OCI-LY7 (cell line): ENCODE measurements at regions not wholly inside any gene's neighbourhood (a gene's known extent, or its start where the extent isn't known, plus 50 kb on each side); places are given as distances from the start of the nearest gene placed in this dataset.

ENCODE experiments used
- BruUV-seq: library from RNA; stranded (reverse); fragments of 400-500 nt; replicated peaks from 2 replicates; lab custom pipeline; 2021; lab: Mats Ljungman, UMichigan
- CTCF ChIA-PET: fragments of 300-600 bp; sonication (Branson Sonifier 250); formaldehyde crosslinking; loops from one replicate; lab custom pipeline; 2022; ENCODE audit warnings: antibody characterized with exemption; ENCODE audit not compliant: unreplicated experiment; lab: Charles Lee
- POLR2A ChIA-PET: fragments of 300-600 bp; sonication (Branson Sonifier 250); formaldehyde crosslinking; loops from one replicate; lab custom pipeline; 2022; ENCODE audit warnings: antibody characterized with exemption; lab: Charles Lee
- DNase-seq: peaks from one replicate; pipeline ENCODE4 v3.0.0-alpha.2; 2015; ENCODE audit warnings: low spot score
- H2AFZ ChIP-seq: fragments of 200-600 bp; sonication (generic), shearing (Covaris generic); 2 replicates; pipeline ENCODE4 v1.6.1; 2014; ENCODE audit warnings: mild to moderate bottlenecking, antibody characterized with exemption, low read length, moderate library complexity
- H3K27ac ChIP-seq: fragments of 200-600 bp; sonication (generic); 2 replicates; pipeline ENCODE4 v1.5.1; 2014; ENCODE audit warnings: mixed run types, low read depth, mild to moderate bottlenecking, moderate library complexity, low read length, inconsistent platforms; ENCODE audit not compliant: poor library complexity, severe bottlenecking
- H3K36me3 ChIP-seq: fragments of 200-600 bp; sonication (generic); 2 replicates; pipeline ENCODE4 v1.6.1; 2014; ENCODE audit warnings: mild to moderate bottlenecking, antibody characterized with exemption, low read length, moderate library complexity, mixed read lengths; ENCODE audit not compliant: insufficient read depth
- H3K4me1 ChIP-seq: fragments of 200-600 bp; sonication (generic); 2 replicates; pipeline ENCODE4 v1.5.1; 2014; ENCODE audit warnings: mild to moderate bottlenecking, low read length; ENCODE audit not compliant: insufficient read depth, poor library complexity, severe bottlenecking
- H3K4me2 ChIP-seq: fragments of 200-600 bp; sonication (generic); 2 replicates; pipeline ENCODE4 v1.6.1; 2014; ENCODE audit warnings: mild to moderate bottlenecking, low read length
- H3K4me3 ChIP-seq: fragments of 200-600 bp; sonication (generic); 2 replicates; pipeline ENCODE4 v1.5.1; 2014; ENCODE audit warnings: mild to moderate bottlenecking, low read depth, low read length; ENCODE audit not compliant: poor library complexity, severe bottlenecking
- H3K79me2 ChIP-seq: fragments of 200-600 bp; sonication (generic); 2 replicates; pipeline ENCODE4 v1.6.1; 2016; ENCODE audit warnings: low read depth, mild to moderate bottlenecking, low read length, moderate library complexity, mixed read lengths; ENCODE audit not compliant: insufficient read depth
- H3K9me2 ChIP-seq: fragments of 200-600 bp; sonication (generic); 2 replicates; pipeline ENCODE4 v1.6.1; 2016; ENCODE audit warnings: mild to moderate bottlenecking, low read length, mixed read lengths; ENCODE audit not compliant: insufficient read depth
- H3K9me3 ChIP-seq: fragments of 200-600 bp; sonication (generic); 2 replicates; pipeline ENCODE4 v1.6.1; 2014; ENCODE audit warnings: mild to moderate bottlenecking, mixed run types, low read length, mixed read lengths
- H4K20me1 ChIP-seq: fragments of 200-600 bp; sonication (generic); 2 replicates; pipeline ENCODE4 v1.6.1; 2014; ENCODE audit warnings: mild to moderate bottlenecking, antibody characterized with exemption, low read length, moderate library complexity, mixed read lengths; ENCODE audit not compliant: insufficient read depth
- EZH2phosphoT487 ChIP-seq: fragments of 200-600 bp; sonication (generic); IDR thresholded peaks from 2 replicates; pipeline ENCODE4 v1.6.1; 2018; ENCODE audit warnings: low read depth, borderline replicate concordance, mild to moderate bottlenecking, mixed run types, antibody characterized with exemption, low read length, moderate library complexity, mixed read lengths
- intact Hi-C: fragments of 100-400 bp; cut with micrococcal nuclease; formaldehyde crosslinking; loops from one replicate; pipeline ENCODE4 v1.10.0; 2022; ENCODE audit not compliant: unreplicated experiment
- TF ChIP-seq, protein P1 (sequence below): fragments of 200-600 bp; sonication (generic); conservative IDR thresholded peaks from 2 replicates; pipeline ENCODE4 v1.5.1; 2014; ENCODE audit warnings: mild to moderate bottlenecking, antibody characterized with exemption, low read length, moderate library complexity, mixed read lengths

DNA sequence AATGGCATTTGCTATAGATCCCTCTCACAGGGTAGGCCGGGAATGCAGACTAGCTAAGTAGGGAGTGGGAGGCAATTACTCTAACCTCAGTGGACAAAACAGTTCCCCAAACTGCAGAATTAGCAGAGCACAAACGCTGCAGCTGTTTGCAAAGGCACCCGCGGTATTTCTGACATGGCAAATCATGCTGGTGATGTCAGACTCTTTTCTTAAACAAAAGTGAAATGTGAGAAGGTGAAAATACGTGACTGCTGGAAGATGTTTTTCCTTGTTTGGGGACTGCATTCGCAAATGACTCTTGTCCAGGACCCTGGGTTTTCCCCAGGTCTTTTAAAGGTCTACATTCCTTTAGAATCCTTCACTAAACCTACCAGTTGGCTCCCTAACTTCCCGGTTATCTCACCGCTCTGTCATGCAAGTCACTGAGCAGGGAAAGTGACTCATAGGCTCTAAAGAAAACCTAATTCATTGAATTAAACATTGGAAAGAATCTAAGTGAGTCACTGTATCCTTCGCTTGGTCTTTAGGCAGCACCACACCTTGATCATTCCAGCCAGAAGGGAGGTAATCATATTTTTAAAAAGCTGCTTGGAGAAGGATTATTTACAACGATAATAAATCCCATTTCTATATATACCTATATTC is 91.5 kb upstream of the DNAH5 start:
- intact Hi-C loops, result no loop called here
- no peak overlapping the region for H2AFZ ChIP-seq
- H3K4me1 ChIP-seq, result no peaks in the 10 kb centered on the region
- DNase-seq, result no peak
- H4K20me1 ChIP-seq, result no peaks in the 10 kb centered on the region
- no peaks in the 10 kb centered on the region for H3K9me3 ChIP-seq
- CTCF ChIA-PET, result no interaction called here
- POLR2A ChIA-PET, result no interaction called here
- no peak overlapping the region for H3K27ac ChIP-seq
- no peak overlapping the region for H3K4me2 ChIP-seq
- H3K9me2 ChIP-seq, result no peaks in the 10 kb centered on the region
- TF ChIP-seq, protein P1, sequence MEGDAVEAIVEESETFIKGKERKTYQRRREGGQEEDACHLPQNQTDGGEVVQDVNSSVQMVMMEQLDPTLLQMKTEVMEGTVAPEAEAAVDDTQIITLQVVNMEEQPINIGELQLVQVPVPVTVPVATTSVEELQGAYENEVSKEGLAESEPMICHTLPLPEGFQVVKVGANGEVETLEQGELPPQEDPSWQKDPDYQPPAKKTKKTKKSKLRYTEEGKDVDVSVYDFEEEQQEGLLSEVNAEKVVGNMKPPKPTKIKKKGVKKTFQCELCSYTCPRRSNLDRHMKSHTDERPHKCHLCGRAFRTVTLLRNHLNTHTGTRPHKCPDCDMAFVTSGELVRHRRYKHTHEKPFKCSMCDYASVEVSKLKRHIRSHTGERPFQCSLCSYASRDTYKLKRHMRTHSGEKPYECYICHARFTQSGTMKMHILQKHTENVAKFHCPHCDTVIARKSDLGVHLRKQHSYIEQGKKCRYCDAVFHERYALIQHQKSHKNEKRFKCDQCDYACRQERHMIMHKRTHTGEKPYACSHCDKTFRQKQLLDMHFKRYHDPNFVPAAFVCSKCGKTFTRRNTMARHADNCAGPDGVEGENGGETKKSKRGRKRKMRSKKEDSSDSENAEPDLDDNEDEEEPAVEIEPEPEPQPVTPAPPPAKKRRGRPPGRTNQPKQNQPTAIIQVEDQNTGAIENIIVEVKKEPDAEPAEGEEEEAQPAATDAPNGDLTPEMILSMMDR, result no peak
- no peak for TF ChIP-seq EZH2phosphoT487
- no peaks in the 10 kb centered on the region for H3K79me2 ChIP-seq
- BruUV-seq, result no TSS peak
- H3K36me3 ChIP-seq, result no peaks in the 10 kb centered on the region
- no peak overlapping the region for H3K4me3 ChIP-seq

DNA sequence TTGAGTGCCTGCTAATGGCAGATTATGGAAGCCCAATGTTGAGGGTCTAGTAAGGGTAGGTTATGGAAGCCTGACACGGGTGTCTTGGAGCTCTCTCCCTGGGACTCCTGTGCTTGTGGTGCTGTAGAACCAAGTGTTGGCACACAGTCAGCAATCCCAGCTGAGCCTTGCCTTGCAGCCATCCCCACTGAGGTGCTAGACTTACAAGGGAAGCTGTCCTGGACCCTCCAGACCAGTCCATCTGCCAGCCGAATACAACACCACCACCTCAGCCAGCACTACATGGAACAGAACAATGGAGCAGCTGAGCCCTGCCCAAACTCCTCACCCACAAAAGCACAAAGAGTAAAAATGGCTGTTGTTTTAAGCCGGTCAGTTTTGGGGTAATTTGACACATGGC is 90.5 kb upstream of the DNAH5 start:
- ChIA-PET POLR2A (no interaction called here), CTCF (no interaction called here)
- Histone ChIP-seq H3K9me2 (no peaks in the 10 kb centered on the region), H3K4me3 (no peak overlapping the region), H3K4me1 (no peaks in the 10 kb centered on the region), H3K79me2 (no peaks in the 10 kb centered on the region), H4K20me1 (no peaks in the 10 kb centered on the region), H3K36me3 (no peaks in the 10 kb centered on the region), H3K27ac (no peak overlapping the region), H2AFZ (no peak overlapping the region), H3K9me3 (no peaks in the 10 kb centered on the region), H3K4me2 (no peak overlapping the region)
- no TSS peak for BruUV-seq
- no peak for DNase-seq
- TF ChIP-seq, protein P1, result no peak
- no peak for TF ChIP-seq EZH2phosphoT487
- intact Hi-C loops, result no loop called here

GRCh38 chr5:14032918-14033317 is 88.4 kb upstream of the DNAH5 start:
- intact Hi-C loops, result no loop called here
- no peak overlapping the region for H2AFZ ChIP-seq
- no peaks in the 10 kb centered on the region for H3K36me3 ChIP-seq
- TF ChIP-seq, protein P1, result no peak
- no peak for TF ChIP-seq EZH2phosphoT487
- H3K4me1 ChIP-seq, result no peaks in the 10 kb centered on the region
- no peaks in the 10 kb centered on the region for H3K9me2 ChIP-seq
- BruUV-seq, result no TSS peak
- no peaks in the 10 kb centered on the region for H4K20me1 ChIP-seq
- H3K79me2 ChIP-seq, result no peaks in the 10 kb centered on the region
- no peak overlapping the region for H3K27ac ChIP-seq
- no peak overlapping the region for H3K4me3 ChIP-seq
- POLR2A ChIA-PET, result no interaction called here
- CTCF ChIA-PET, result no interaction called here
- H3K4me2 ChIP-seq, result no peak overlapping the region
- DNase-seq, result no peak
- H3K9me3 ChIP-seq, result no peaks in the 10 kb centered on the region
